Ovary (tissue), 7 donors: ENCODE measurements at regions not wholly inside any gene's neighbourhood (a gene's known extent, or its start where the extent isn't known, plus 50 kb on each side); places are given as distances from the start of the nearest gene placed in this dataset.

Experiments used
- DNase-seq, 5 donors: peaks; one replicate each; pipeline ENCODE4 v3.0.0-alpha.2; 2019 to 2020
- H3K27ac ChIP-seq, 2 donors: fragments of 200-600 bp; one replicate each; pipeline versions ENCODE4 v1.5.1 to v1.8.0; 2019 to 2022
- H3K27me3 ChIP-seq: fragments of 200-600 bp; one replicate; pipeline ENCODE4 v1.8.0; 2022
- H3K36me3 ChIP-seq: fragments of 200-600 bp; sonication (generic); one replicate; pipeline ENCODE4 v1.5.1; 2019
- H3K4me1 ChIP-seq: one replicate; pipeline ENCODE4 v1.8.1; 2013; ENCODE audit warnings: mild to moderate bottlenecking, moderate library complexity; ENCODE audit not compliant: insufficient read depth
- H3K4me3 ChIP-seq: fragments of 200-600 bp; sonication (generic); one replicate; pipeline ENCODE4 v1.5.1; 2017
- H3K9me3 ChIP-seq, 2 donors: fragments of 200-600 bp in 1 of 2; sonication (generic) in 1 of 2; one replicate each; pipeline versions ENCODE4 v1.5.1 to v1.8.1; 2013 to 2019; ENCODE audit warnings: mild to moderate bottlenecking in 1 of 2, moderate library complexity in 1 of 2
- CTCF ChIP-seq, 3 donors: fragments of 450-650 bp in 2 of 3; fragments of 200-600 bp in 1 of 3; IDR thresholded peaks; one replicate each; pipeline versions ENCODE4 v1.5.1 to v1.8.0; 2016 to 2022; ENCODE audit warnings: antibody characterized with exemption in 3 of 3, mild to moderate bottlenecking in 1 of 3
- EP300 ChIP-seq: sonication (generic); formaldehyde crosslinking; IDR thresholded peaks from one replicate; pipeline ENCODE4 v1.6.1; 2017; ENCODE audit warnings: antibody characterized with exemption
- POLR2A ChIP-seq: fragments of 450-650 bp; IDR thresholded peaks from one replicate; pipeline ENCODE4 v1.6.1; 2017; ENCODE audit warnings: antibody characterized with exemption, mild to moderate bottlenecking, moderate library complexity
- WGBS, 3 donors: extraction: QIAGEN DNeasy Blood & Tissue Kit in 1 of 3; methylation state at CpG; one replicate each; pipeline versions ENCODE4 v1.1.5 to v1.1.7; 2013 to 2017; 5-methylcytosine and 5-hydroxymethylcytosine counted together
- intact Hi-C, 4 donors: fragments of 100-400 bp; cut with DNase I; formaldehyde crosslinking; loops; one replicate each; pipeline versions ENCODE4 v1.11.0 to v1.15.1; 2022 to 2023
- donor health status: DM: no; HTN: no; CAD: no; lungs with moderate emphysema.
- donor health status: DM: no; HTN: no; CAD: no.
- donor health status: Bipolar disorder and iron deficiency.
- donor health status: DM: no; HTN: no; CAD: no.
- donor health status: DM: yes; HTN: yes; CAD: no.

GRCh38 chr6:84501315-84501714 lies 263.1 kb downstream of the TBX18 start:
- WGBS, 3 donors, result 83 to 87% (median 85%) methylated on average over 3 of the region's 3 CpGs
- H3K36me3 ChIP-seq, result no peaks in the 10 kb centered on the region
- H3K27ac ChIP-seq, result no peak overlapping the region
- no peaks in the 10 kb centered on the region for H3K4me1 ChIP-seq
- no peak overlapping the region for H3K4me3 ChIP-seq
- H3K27me3 ChIP-seq, result no peaks in the 10 kb centered on the region
- DNase-seq, result no peak
- intact Hi-C loops, result no loop called here
- TF ChIP-seq EP300, result no peak
- TF ChIP-seq POLR2A, result no peak
- TF ChIP-seq CTCF (IDR thresholded peaks at IDR 0.05), result no peak
- H3K9me3 ChIP-seq, result no peaks in the 10 kb centered on the region

DNA sequence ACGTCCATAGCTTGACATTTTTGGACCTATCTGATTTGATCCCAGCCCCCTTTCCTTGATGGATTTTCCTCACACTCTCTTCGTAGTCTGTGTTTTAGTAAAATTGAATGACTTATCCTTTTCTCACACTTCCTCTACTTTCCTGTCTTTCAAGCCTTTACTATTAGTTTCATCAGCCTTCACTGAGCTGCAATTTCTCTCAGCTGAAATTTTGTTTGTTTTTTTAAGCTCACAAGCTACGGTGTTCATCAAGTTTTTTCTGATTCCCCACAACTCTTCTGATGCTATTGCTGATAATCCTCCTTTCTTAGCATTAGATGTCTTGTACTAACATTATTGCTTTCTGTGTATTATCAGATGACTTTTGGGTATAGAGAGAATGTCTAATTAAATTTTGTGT lies 263.7 kb downstream of the TBX18 start:
- Histone ChIP-seq H3K36me3 (no peaks in the 10 kb centered on the region), H3K27me3 (no peaks in the 10 kb centered on the region), H3K9me3 (no peaks in the 10 kb centered on the region), H3K4me1 (no peaks in the 10 kb centered on the region), H3K27ac (no peak overlapping the region), H3K4me3 (no peak overlapping the region)
- no peak for DNase-seq
- 54 to 73% (median 59%) methylated on average over 3 of the region's 3 CpGs for WGBS, 3 donors
- no peak for TF ChIP-seq EP300
- TF ChIP-seq CTCF (IDR thresholded peaks at IDR 0.05), result no peak
- TF ChIP-seq POLR2A, result no peak
- intact Hi-C loops, result no loop called here

DNA sequence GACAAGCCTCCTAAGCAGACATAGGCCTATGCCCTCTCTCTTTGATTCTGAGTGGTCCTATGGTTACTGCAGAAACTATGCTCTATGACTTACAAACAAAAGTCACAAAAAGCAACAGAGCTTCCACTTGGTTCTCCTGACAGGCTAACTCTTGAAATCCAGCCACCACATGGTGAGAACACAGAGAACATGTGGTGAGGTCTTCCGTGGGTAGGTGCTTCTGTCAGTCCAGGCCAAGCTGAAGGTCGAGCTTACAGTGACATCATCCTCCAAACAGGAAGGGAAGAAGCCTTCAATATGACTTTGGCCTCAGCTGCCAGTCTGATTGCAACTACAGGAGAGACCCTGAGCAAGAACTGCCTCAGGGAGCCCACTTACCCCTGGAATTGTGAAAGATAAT lies 265.5 kb downstream of the TBX18 start:
- 44 to 57% (median 48%) methylated on average over 2 of the region's 2 CpGs for whole genome bisulfite sequencing, 3 donors
- TF ChIP-seq EP300 (no peak), CTCF (IDR thresholded peaks at IDR 0.05) (no peak), POLR2A (no peak)
- Histone ChIP-seq H3K4me3 (no peak overlapping the region), H3K27me3 (no peaks in the 10 kb centered on the region), H3K27ac (no peak overlapping the region), H3K4me1 (no peaks in the 10 kb centered on the region), H3K9me3 (no peaks in the 10 kb centered on the region), H3K36me3 (no peaks in the 10 kb centered on the region)
- DNase-seq, result no peak
- intact Hi-C loops, result no loop called here

- 44 to 47% (median 45%) methylated on average over 13 of the region's 13 CpGs for WGBS, 3 donors
- intact Hi-C loops, result no loop called here
- Histone ChIP-seq H3K4me3 (no peak overlapping the region), H3K4me1 (no peaks in the 10 kb centered on the region), H3K9me3 (no peaks in the 10 kb centered on the region), H3K27ac (no peak overlapping the region), H3K27me3 (no peaks in the 10 kb centered on the region), H3K36me3 (no peaks in the 10 kb centered on the region)
- TF ChIP-seq EP300, result no peak
- TF ChIP-seq CTCF (IDR thresholded peaks at IDR 0.05), result no peak
- no peak for TF ChIP-seq POLR2A
- DNase-seq, result no peak
Observed at GRCh38 chr6:84492241-84493165, 265.1 kb upstream of the CEP162 start.
